ENCODE measurements at regions not wholly inside any gene's neighbourhood (a gene's known extent, or its start where the extent isn't known, plus 50 kb on each side); places are given as distances from the start of the nearest gene placed in this dataset.

DNA sequence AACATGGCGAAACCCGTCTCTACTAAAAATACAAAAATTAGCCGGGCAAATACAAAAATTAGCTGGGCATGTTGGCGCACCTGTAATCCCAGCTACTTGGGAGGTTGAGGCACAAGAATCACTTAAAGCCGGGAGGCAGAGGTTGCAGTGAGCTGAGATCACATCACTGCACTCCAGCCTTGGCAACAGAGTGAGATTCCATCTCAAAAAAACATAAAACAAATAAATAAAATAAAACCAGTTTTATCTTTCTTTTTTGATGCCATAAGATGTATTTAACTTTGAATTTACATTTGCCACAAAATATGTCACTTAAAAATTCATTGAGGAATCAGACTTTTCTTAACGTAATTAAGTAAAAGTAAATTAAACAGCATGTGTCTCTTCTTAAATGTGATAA, 113.3 kb upstream of the ERRFI1 start:
- TF ChIP-seq, protein P1, sequence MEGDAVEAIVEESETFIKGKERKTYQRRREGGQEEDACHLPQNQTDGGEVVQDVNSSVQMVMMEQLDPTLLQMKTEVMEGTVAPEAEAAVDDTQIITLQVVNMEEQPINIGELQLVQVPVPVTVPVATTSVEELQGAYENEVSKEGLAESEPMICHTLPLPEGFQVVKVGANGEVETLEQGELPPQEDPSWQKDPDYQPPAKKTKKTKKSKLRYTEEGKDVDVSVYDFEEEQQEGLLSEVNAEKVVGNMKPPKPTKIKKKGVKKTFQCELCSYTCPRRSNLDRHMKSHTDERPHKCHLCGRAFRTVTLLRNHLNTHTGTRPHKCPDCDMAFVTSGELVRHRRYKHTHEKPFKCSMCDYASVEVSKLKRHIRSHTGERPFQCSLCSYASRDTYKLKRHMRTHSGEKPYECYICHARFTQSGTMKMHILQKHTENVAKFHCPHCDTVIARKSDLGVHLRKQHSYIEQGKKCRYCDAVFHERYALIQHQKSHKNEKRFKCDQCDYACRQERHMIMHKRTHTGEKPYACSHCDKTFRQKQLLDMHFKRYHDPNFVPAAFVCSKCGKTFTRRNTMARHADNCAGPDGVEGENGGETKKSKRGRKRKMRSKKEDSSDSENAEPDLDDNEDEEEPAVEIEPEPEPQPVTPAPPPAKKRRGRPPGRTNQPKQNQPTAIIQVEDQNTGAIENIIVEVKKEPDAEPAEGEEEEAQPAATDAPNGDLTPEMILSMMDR (conservative IDR thresholded peaks at IDR 0.05; ENCODE audit: low read depth, low read length), result no peak
- TF ChIP-seq POLR2A (IDR thresholded peaks at IDR 0.05; ENCODE audit: low read depth, low read length) (no peak), CEBPB (IDR thresholded peaks at IDR 0.05; ENCODE audit: low read depth, low read length) (no peak), MAZ (IDR thresholded peaks at IDR 0.05; ENCODE audit: borderline replicate concordance, low read depth, low read length) (no peak), RFX5 (IDR thresholded peaks at IDR 0.05; ENCODE audit: low read depth, low read length) (no peak), RAD21 (IDR thresholded peaks at IDR 0.05; ENCODE audit: low read length) (no peak), RCOR1 (IDR thresholded peaks at IDR 0.05; ENCODE audit: insufficient replicate concordance, low read length) (no peak), CHD1 (IDR thresholded peaks at IDR 0.05; ENCODE audit: low read depth, low read length) (no peak), FOS (IDR thresholded peaks at IDR 0.05; ENCODE audit: low read depth, low read length) (no peak), SMC3 (IDR thresholded peaks at IDR 0.05; ENCODE audit: low read depth, low read length) (no peak), BHLHE40 (IDR thresholded peaks at IDR 0.05; ENCODE audit: low read depth, low read length) (no peak), MXI1 (IDR thresholded peaks at IDR 0.05; ENCODE audit: borderline replicate concordance, low read depth, low read length) (no peak)
- TF ChIP-seq, protein P2, sequence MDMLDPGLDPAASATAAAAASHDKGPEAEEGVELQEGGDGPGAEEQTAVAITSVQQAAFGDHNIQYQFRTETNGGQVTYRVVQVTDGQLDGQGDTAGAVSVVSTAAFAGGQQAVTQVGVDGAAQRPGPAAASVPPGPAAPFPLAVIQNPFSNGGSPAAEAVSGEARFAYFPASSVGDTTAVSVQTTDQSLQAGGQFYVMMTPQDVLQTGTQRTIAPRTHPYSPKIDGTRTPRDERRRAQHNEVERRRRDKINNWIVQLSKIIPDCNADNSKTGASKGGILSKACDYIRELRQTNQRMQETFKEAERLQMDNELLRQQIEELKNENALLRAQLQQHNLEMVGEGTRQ (IDR thresholded peaks at IDR 0.05; ENCODE audit: low read depth, low read length), result no peak
- TF ChIP-seq, protein P3, sequence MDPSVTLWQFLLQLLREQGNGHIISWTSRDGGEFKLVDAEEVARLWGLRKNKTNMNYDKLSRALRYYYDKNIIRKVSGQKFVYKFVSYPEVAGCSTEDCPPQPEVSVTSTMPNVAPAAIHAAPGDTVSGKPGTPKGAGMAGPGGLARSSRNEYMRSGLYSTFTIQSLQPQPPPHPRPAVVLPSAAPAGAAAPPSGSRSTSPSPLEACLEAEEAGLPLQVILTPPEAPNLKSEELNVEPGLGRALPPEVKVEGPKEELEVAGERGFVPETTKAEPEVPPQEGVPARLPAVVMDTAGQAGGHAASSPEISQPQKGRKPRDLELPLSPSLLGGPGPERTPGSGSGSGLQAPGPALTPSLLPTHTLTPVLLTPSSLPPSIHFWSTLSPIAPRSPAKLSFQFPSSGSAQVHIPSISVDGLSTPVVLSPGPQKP (IDR thresholded peaks at IDR 0.05; ENCODE audit: borderline replicate concordance, low read depth, low read length), result no peak
